ENCODE measurements at regions not wholly inside any gene's neighbourhood (a gene's known extent, or its start where the extent isn't known, plus 50 kb on each side); places are given as distances from the start of the nearest gene placed in this dataset.
"Not testable (repeated sequence)": the region's sequence is repeated elsewhere in the genome, so short reads cannot be mapped to it uniquely, and the experiment has no call there.

- H3K18ac ChIP-seq (ENCODE audit: low read depth, low read length); H3K27me3 ChIP-seq (ENCODE audit: control insufficient read depth, insufficient read depth, low read length); H4K91ac ChIP-seq (ENCODE audit: insufficient read depth, low read depth, low read length); H3K27ac ChIP-seq (ENCODE audit: insufficient read depth, low read length); H3K4me3 ChIP-seq (ENCODE audit: insufficient read depth, low read depth, low read length); POLR2A ChIA-PET (ENCODE audit: unreplicated experiment); H3K9me1 ChIP-seq (ENCODE audit: insufficient read depth, low read length); H3K4me1 ChIP-seq (ENCODE audit: control insufficient read depth, insufficient read depth, low read length); in situ Hi-C loops (cut with MboI; ENCODE audit: low sequenced_read_pairs); H3K36me3 ChIP-seq (ENCODE audit: control insufficient read depth, insufficient read depth, low read length); H3K9ac ChIP-seq (ENCODE audit: low read depth, low read length); H3K79me1 ChIP-seq (ENCODE audit: low read depth in 1 of 2, low read length in 2 of 2); BruUV-seq (replicated peaks); H2AK9ac ChIP-seq (replicated peaks; ENCODE audit: low read depth, low read length, poor library complexity); H2BK20ac ChIP-seq (ENCODE audit: low read depth, low read length); H2BK15ac ChIP-seq (ENCODE audit: low read depth, low read length); H2AK5ac ChIP-seq (ENCODE audit: low read depth, low read length); H3K23ac ChIP-seq (ENCODE audit: low read depth, low read length); ATAC-seq (ENCODE audit: low read depth); H4K20me1 ChIP-seq (ENCODE audit: insufficient read depth, low read length); CTCF ChIA-PET; H3K9me3 ChIP-seq (ENCODE audit: control insufficient read depth, insufficient read depth, low read length); H4K8ac ChIP-seq (ENCODE audit: low read depth in 2 of 2, low read length in 2 of 2); DNase-seq; H3K4me2 ChIP-seq (ENCODE audit: low read depth, low read length); dilution Hi-C loops (cut with HindIII; ENCODE audit: low sequenced_read_pairs, unreplicated experiment); H2BK5ac ChIP-seq (ENCODE audit: low read depth, low read length, poor library complexity, severe bottlenecking); H3K4ac ChIP-seq (ENCODE audit: low read depth, low read length); H4K5ac ChIP-seq (ENCODE audit: low read depth, low read length); H2AFZ ChIP-seq (replicated peaks; ENCODE audit: low read length, poor library complexity); H3K14ac ChIP-seq (replicated peaks; ENCODE audit: low read depth, low read length); intact Hi-C loops (cut with micrococcal nuclease); H2BK120ac ChIP-seq (ENCODE audit: low read depth, low read length); H3K56ac ChIP-seq (ENCODE audit: extremely low read depth, insufficient read depth, low read length): not testable (repeated sequence)
- 100% methylated on average over 1 of the region's 31 CpGs; no CpG with 5 or more reads in 1 of the 2 experiments for WGBS, 2 experiments (ENCODE audit: extremely low coverage in 2 of 2, insufficient read length in 1 of 2)
Measured at GRCh38 chrX:74098407-74098806, 205.6 kb upstream of the ZCCHC13 start.

Data from IMR-90 (cell line).